HEK293 (cell line): ENCODE measurements at regions not wholly inside any gene's neighbourhood (a gene's known extent, or its start where the extent isn't known, plus 50 kb on each side); places are given as distances from the start of the nearest gene placed in this dataset.

Experiments used
- CTCF ChIA-PET: fragments of 350-600 bp; formaldehyde crosslinking; extraction: SDS; loops from one replicate; lab custom pipeline; 2021; ENCODE audit warnings: antibody characterized with exemption; lab: Yijun Ruan, JAX
- POLR2A ChIA-PET: fragments of 300-600 bp; formaldehyde crosslinking; extraction: SDS; loops from one replicate; lab custom pipeline; 2020; ENCODE audit warnings: antibody characterized with exemption, inconsistent platforms; lab: Yijun Ruan, JAX
- H3K27ac ChIP-seq: fragments of 200-500 bp; sonication (Bioruptor generic); 2 replicates; pipeline ENCODE4 v1.5.1; 2014; ENCODE audit warnings: low read depth, low read length, control low read depth, inconsistent platforms; ENCODE audit errors: extremely low read depth
- H3K36me3 ChIP-seq, 2 experiments: fragments of 200-500 bp in 1 of 2; sonication (Bioruptor generic) in 1 of 2; 1 replicate in 1 of 2; 2 replicates in 1 of 2; pipeline ENCODE4 v1.5.1; 2014 to 2017; ENCODE audit warnings: inconsistent platforms in 2 of 2, low read length in 2 of 2; ENCODE audit not compliant: control insufficient read depth in 2 of 2, insufficient read depth in 1 of 2
- H3K4me1 ChIP-seq: fragments of 200-500 bp; sonication (Bioruptor generic); 2 replicates; pipeline ENCODE4 v1.5.1; 2014; ENCODE audit warnings: mild to moderate bottlenecking, low read length, inconsistent platforms; ENCODE audit not compliant: control insufficient read depth, insufficient read depth
- H3K4me3 ChIP-seq: 2 replicates; pipeline ENCODE4 v1.5.1; 2011; ENCODE audit warnings: low read depth, mild to moderate bottlenecking, control low read depth, low read length, moderate library complexity
- H3K9me3 ChIP-seq: fragments of 200-500 bp; sonication (Bioruptor generic); 2 replicates; pipeline ENCODE4 v1.5.1; 2014; ENCODE audit warnings: low read depth, low read length, inconsistent platforms; ENCODE audit not compliant: control insufficient read depth, insufficient read depth
- FEZF1 ChIP-seq: fragments of 450-650 bp; formaldehyde crosslinking; IDR thresholded peaks from 2 replicates; pipeline ENCODE4 v1.5.1; 2016; ENCODE audit warnings: missing biosample characterization, missing genetic modification characterization
- GLI4 ChIP-seq: fragments of 450-650 bp; formaldehyde crosslinking; IDR thresholded peaks from 2 replicates; pipeline ENCODE4 v1.5.1; 2016; ENCODE audit warnings: missing biosample characterization, missing genetic modification characterization
- KLF1 ChIP-seq: fragments of 450-650 bp; formaldehyde crosslinking; IDR thresholded peaks from 2 replicates; pipeline ENCODE4 v1.5.1; 2016; ENCODE audit warnings: missing biosample characterization, missing genetic modification characterization
- KLF8 ChIP-seq: fragments of 450-650 bp; formaldehyde crosslinking; IDR thresholded peaks from 2 replicates; pipeline ENCODE4 v1.5.1; 2016; ENCODE audit warnings: missing biosample characterization, missing genetic modification characterization
- PRDM1 ChIP-seq: fragments of 450-650 bp; formaldehyde crosslinking; IDR thresholded peaks from 2 replicates; pipeline ENCODE4; 2016; ENCODE audit warnings: missing biosample characterization, missing genetic modification characterization
- SALL2 ChIP-seq: fragments of 450-650 bp; formaldehyde crosslinking; IDR thresholded peaks from 2 replicates; pipeline ENCODE4 v1.5.0; 2017; ENCODE audit warnings: missing biosample characterization, mild to moderate bottlenecking, missing genetic modification characterization, borderline replicate concordance
- ZBTB21 ChIP-seq: fragments of 450-650 bp; formaldehyde crosslinking; IDR thresholded peaks from 2 replicates; pipeline ENCODE4 v1.5.1; 2017; ENCODE audit warnings: missing biosample characterization, missing genetic modification characterization
- ZNF121 ChIP-seq: fragments of 450-650 bp; formaldehyde crosslinking; IDR thresholded peaks from 2 replicates; pipeline ENCODE4 v1.5.1; 2016; ENCODE audit warnings: missing biosample characterization, missing genetic modification characterization
- ZNF214 ChIP-seq: fragments of 450-650 bp; formaldehyde crosslinking; IDR thresholded peaks from 2 replicates; pipeline ENCODE4 v1.5.1; 2017; ENCODE audit warnings: missing biosample characterization, mild to moderate bottlenecking, missing genetic modification characterization, borderline replicate concordance
- ZNF311 ChIP-seq: fragments of 450-650 bp; formaldehyde crosslinking; IDR thresholded peaks from 2 replicates; pipeline ENCODE4 v1.5.1; 2017; ENCODE audit warnings: missing biosample characterization, missing genetic modification characterization, borderline replicate concordance
- ZNF514 ChIP-seq: fragments of 450-650 bp; formaldehyde crosslinking; IDR thresholded peaks from 2 replicates; pipeline ENCODE4 v1.5.1; 2016; ENCODE audit warnings: missing biosample characterization, missing genetic modification characterization
- ZNF555 ChIP-seq: fragments of 450-650 bp; formaldehyde crosslinking; conservative IDR thresholded peaks from 2 replicates; pipeline ENCODE4 v1.5.1; 2017; ENCODE audit warnings: missing biosample characterization, mild to moderate bottlenecking, missing genetic modification characterization, inconsistent platforms
- ZNF561 ChIP-seq: fragments of 450-650 bp; IDR thresholded peaks from 2 replicates; pipeline ENCODE4 v1.5.1; 2018; ENCODE audit warnings: missing biosample characterization, missing genetic modification characterization, borderline replicate concordance
- ZNF585B ChIP-seq: fragments of 450-650 bp; formaldehyde crosslinking; IDR thresholded peaks from 2 replicates; pipeline ENCODE4 v1.5.1; 2016; ENCODE audit warnings: missing biosample characterization, missing genetic modification characterization
- ZNF776 ChIP-seq: fragments of 450-650 bp; formaldehyde crosslinking; IDR thresholded peaks from 2 replicates; pipeline ENCODE4 v1.5.0; 2017; ENCODE audit warnings: missing biosample characterization, missing genetic modification characterization, borderline replicate concordance
- ZNF830 ChIP-seq: fragments of 450-650 bp; IDR thresholded peaks from 2 replicates; pipeline ENCODE4 v1.5.0; 2018; ENCODE audit warnings: missing biosample characterization, missing genetic modification characterization, low read depth, mild to moderate bottlenecking, moderate library complexity
- TF ChIP-seq, protein P1 (sequence below): fragments of 450-650 bp; formaldehyde crosslinking; IDR thresholded peaks from 2 replicates; pipeline ENCODE4 v1.5.1; 2016; ENCODE audit warnings: missing biosample characterization, missing genetic modification characterization, borderline replicate concordance
- TF ChIP-seq, protein P2 (sequence below): fragments of 450-650 bp; formaldehyde crosslinking; IDR thresholded peaks from 2 replicates; pipeline ENCODE4 v1.5.1; 2016; ENCODE audit warnings: missing biosample characterization, missing genetic modification characterization, borderline replicate concordance
- TF ChIP-seq, protein P3 (sequence below): fragments of 450-650 bp; formaldehyde crosslinking; IDR thresholded peaks from 2 replicates; pipeline ENCODE4 v1.5.1; 2016; ENCODE audit warnings: missing biosample characterization, missing genetic modification characterization
- TF ChIP-seq, protein P4 (sequence below): fragments of 450-650 bp; formaldehyde crosslinking; IDR thresholded peaks from 2 replicates; pipeline ENCODE4 v1.5.1; 2016; ENCODE audit warnings: missing biosample characterization, missing genetic modification characterization, low read depth

DNA sequence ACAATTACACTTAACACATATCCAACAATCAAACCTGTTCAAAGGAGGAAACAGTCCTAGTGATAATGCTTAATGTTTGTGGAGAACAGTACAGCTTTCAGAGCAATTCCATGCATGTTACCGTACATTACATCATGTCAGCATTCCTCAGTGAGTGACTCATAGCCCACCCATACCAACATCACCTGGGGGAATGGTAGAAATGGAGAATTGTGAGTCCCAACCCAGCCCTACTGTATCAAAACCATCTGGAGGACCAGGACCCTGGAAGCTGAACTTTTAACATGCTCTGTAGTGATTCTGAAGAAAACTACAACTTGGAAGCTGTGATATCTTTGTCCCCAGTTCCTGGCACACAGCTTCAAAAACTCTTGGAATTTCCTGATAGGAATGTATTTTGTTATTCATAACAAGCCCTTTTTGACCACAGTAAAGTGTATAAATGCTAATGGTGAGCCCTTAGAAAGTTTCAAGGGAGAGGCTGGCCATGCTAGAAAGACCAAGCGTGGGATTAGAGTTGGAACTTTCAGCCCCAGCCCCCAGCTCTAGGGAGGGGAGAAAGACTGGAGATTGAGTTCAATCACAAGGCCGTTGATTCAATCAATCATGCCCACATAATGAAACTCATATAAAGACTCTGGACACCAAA is 301.1 kb downstream of the BUD13 start (continued):
- no peak for TF ChIP-seq ZNF585B
- TF ChIP-seq KLF1 (tag by site-specific recombination), result no peak
- no peak for TF ChIP-seq ZNF311 (tag by site-specific recombination)

DNA sequence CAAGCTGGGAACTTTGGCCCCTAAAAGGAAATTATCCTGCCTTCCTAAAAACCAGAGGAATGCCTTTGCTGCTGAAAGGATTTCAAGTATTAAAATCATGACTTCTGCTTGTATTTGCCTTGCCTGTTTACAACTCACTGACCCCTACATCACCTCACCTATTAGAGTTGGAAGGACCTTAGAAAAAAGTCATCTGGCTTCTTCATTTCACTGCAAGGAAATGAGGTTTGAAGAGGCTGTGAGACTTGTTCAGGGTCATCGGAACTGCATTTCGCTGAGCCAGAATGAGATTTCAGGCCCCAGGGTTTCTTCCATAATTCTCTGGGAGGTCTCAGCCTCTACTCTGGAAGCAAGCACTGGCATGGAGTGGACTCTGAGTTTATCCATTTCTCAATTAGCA is 304.1 kb downstream of the BUD13 start:
- Histone ChIP-seq H3K9me3 (no peaks in the 10 kb centered on the region), H3K4me1 (no peaks in the 10 kb centered on the region), H3K27ac (no peak overlapping the region), H3K4me3 (no peak overlapping the region), H3K36me3 (no peaks in the 10 kb centered on the region)
- ChIA-PET CTCF (interaction anchor here (3.4 kb wide), 1 partner anchor 14 kb away, joined by 13 read pairs; no protein-coding TSS in a partner anchor), POLR2A (no interaction called here)
- TF ChIP-seq ZNF776 (tag by site-specific recombination) (no peak), ZNF561 (tag by site-specific recombination) (no peak), ZBTB21 (tag by site-specific recombination) (no peak), ZNF585B (no peak), ZNF514 (no peak), GLI4 (tag by site-specific recombination) (no peak), ZNF214 (no peak), ZNF555 (tag by site-specific recombination) (no peak), FEZF1 (tag by site-specific recombination) (no peak), ZNF121 (no peak), PRDM1 (tag by site-specific recombination) (no peak), ZNF830 (tag by site-specific recombination) (no peak), KLF8 (tag by site-specific recombination) (no peak), SALL2 (tag by site-specific recombination) (no peak)
- TF ChIP-seq, protein P1, sequence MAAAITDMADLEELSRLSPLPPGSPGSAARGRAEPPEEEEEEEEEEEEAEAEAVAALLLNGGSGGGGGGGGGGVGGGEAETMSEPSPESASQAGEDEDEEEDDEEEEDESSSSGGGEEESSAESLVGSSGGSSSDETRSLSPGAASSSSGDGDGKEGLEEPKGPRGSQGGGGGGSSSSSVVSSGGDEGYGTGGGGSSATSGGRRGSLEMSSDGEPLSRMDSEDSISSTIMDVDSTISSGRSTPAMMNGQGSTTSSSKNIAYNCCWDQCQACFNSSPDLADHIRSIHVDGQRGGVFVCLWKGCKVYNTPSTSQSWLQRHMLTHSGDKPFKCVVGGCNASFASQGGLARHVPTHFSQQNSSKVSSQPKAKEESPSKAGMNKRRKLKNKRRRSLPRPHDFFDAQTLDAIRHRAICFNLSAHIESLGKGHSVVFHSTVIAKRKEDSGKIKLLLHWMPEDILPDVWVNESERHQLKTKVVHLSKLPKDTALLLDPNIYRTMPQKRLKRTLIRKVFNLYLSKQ (tag by site-specific recombination), result no peak
- TF ChIP-seq, protein P2, sequence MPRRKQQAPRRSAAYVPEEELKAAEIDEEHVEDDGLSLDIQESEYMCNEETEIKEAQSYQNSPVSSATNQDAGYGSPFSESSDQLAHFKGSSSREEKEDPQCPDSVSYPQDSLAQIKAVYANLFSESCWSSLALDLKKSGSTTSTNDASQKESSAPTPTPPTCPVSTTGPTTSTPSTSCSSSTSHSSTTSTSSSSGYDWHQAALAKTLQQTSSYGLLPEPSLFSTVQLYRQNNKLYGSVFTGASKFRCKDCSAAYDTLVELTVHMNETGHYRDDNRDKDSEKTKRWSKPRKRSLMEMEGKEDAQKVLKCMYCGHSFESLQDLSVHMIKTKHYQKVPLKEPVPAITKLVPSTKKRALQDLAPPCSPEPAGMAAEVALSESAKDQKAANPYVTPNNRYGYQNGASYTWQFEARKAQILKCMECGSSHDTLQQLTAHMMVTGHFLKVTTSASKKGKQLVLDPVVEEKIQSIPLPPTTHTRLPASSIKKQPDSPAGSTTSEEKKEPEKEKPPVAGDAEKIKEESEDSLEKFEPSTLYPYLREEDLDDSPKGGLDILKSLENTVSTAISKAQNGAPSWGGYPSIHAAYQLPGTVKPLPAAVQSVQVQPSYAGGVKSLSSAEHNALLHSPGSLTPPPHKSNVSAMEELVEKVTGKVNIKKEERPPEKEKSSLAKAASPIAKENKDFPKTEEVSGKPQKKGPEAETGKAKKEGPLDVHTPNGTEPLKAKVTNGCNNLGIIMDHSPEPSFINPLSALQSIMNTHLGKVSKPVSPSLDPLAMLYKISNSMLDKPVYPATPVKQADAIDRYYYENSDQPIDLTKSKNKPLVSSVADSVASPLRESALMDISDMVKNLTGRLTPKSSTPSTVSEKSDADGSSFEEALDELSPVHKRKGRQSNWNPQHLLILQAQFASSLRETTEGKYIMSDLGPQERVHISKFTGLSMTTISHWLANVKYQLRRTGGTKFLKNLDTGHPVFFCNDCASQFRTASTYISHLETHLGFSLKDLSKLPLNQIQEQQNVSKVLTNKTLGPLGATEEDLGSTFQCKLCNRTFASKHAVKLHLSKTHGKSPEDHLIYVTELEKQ (tag by site-specific recombination), result no peak
- TF ChIP-seq, protein P3, sequence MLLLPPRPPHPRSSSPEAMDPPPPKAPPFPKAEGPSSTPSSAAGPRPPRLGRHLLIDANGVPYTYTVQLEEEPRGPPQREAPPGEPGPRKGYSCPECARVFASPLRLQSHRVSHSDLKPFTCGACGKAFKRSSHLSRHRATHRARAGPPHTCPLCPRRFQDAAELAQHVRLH (tag by site-specific recombination), result no peak
- TF ChIP-seq, protein P4, sequence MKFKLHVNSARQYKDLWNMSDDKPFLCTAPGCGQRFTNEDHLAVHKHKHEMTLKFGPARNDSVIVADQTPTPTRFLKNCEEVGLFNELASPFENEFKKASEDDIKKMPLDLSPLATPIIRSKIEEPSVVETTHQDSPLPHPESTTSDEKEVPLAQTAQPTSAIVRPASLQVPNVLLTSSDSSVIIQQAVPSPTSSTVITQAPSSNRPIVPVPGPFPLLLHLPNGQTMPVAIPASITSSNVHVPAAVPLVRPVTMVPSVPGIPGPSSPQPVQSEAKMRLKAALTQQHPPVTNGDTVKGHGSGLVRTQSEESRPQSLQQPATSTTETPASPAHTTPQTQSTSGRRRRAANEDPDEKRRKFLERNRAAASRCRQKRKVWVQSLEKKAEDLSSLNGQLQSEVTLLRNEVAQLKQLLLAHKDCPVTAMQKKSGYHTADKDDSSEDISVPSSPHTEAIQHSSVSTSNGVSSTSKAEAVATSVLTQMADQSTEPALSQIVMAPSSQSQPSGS (tag by site-specific recombination), result no peak
